WTC11 (cell line): ENCODE measurements at regions not wholly inside any gene's neighbourhood (a gene's known extent, or its start where the extent isn't known, plus 50 kb on each side); places are given as distances from the start of the nearest gene placed in this dataset.

Source experiments
- ATAC-seq: fragments of 200-7000 bp; cut with Tn5 transposase; 2 replicates; pipeline ENCODE4 v1.10.0; 2021; ENCODE audit warnings: mild to moderate bottlenecking, moderate library complexity
- CTCF ChIA-PET: fragments of 300-600 bp; sonication (Branson Sonifier 250); formaldehyde crosslinking; loops from one replicate; lab custom pipeline; 2021; ENCODE audit warnings: antibody characterized with exemption; lab: Charles Lee
- POLR2A ChIA-PET: fragments of 350-600 bp; sonication (Branson Sonifier 250); formaldehyde crosslinking; loops from one replicate; lab custom pipeline; 2021; ENCODE audit warnings: antibody characterized with exemption; lab: Charles Lee
- DNase-seq: peaks from one replicate; pipeline ENCODE4 v3.0.0; 2021; ENCODE audit warnings: low spot score
- H3K27ac Mint-ChIP-seq: 2 replicates; pipeline ENCODE4 v1.8.0; 2021; ENCODE audit warnings: mixed read lengths
- H3K27me3 Mint-ChIP-seq: 2 replicates; pipeline ENCODE4 v1.8.0; 2021; ENCODE audit warnings: low read depth, mild to moderate bottlenecking, moderate library complexity, mixed read lengths
- H3K36me3 Mint-ChIP-seq: 2 replicates; pipeline ENCODE4 v1.8.0; 2021; ENCODE audit warnings: mixed read lengths
- H3K4me1 Mint-ChIP-seq: 2 replicates; pipeline ENCODE4 v1.8.0; 2022; ENCODE audit warnings: mixed read lengths
- H3K4me3 Mint-ChIP-seq: 2 replicates; pipeline ENCODE4 v1.8.0; 2021; ENCODE audit warnings: mild to moderate bottlenecking, moderate library complexity, mixed read lengths
- H3K9me3 Mint-ChIP-seq: 2 replicates; pipeline ENCODE4 v1.8.0; 2021; ENCODE audit warnings: mixed read lengths
- ATF2 ChIP-seq: sonication (generic); formaldehyde crosslinking; IDR thresholded peaks from 2 replicates; pipeline ENCODE4 v1.8.1; 2022; ENCODE audit warnings: low read depth, missing genetic modification reagents, borderline replicate concordance
- ATF3 ChIP-seq: sonication (generic); formaldehyde crosslinking; conservative IDR thresholded peaks from 2 replicates; pipeline ENCODE4 v1.8.1; 2022; ENCODE audit warnings: mild to moderate bottlenecking, missing genetic modification reagents
- CTCF ChIP-seq: fragments of 200-600 bp; IDR thresholded peaks from 2 replicates; pipeline ENCODE4 v1.8.0; 2022; ENCODE audit warnings: antibody characterized with exemption
- E2F5 ChIP-seq: sonication (generic); formaldehyde crosslinking; IDR thresholded peaks from 2 replicates; pipeline ENCODE4 v1.8.1; 2022; ENCODE audit warnings: mild to moderate bottlenecking, moderate library complexity, missing genetic modification reagents
- ELF4 ChIP-seq: sonication (generic); formaldehyde crosslinking; IDR thresholded peaks from 2 replicates; pipeline ENCODE4 v1.8.1; 2022; ENCODE audit warnings: low read depth, mild to moderate bottlenecking, moderate library complexity, missing genetic modification reagents
- ETV6 ChIP-seq: sonication (generic); formaldehyde crosslinking; IDR thresholded peaks from 2 replicates; pipeline ENCODE4 v1.8.1; 2022; ENCODE audit warnings: mild to moderate bottlenecking, missing genetic modification reagents
- FOXJ3 ChIP-seq: sonication (generic); formaldehyde crosslinking; IDR thresholded peaks from 2 replicates; pipeline ENCODE4 v1.9.0; 2021; ENCODE audit warnings: missing genetic modification reagents, mild to moderate bottlenecking, borderline replicate concordance
- FOXK1 ChIP-seq: sonication (generic); formaldehyde crosslinking; IDR thresholded peaks from 2 replicates; pipeline ENCODE4 v1.8.0; 2022; ENCODE audit warnings: mild to moderate bottlenecking, moderate library complexity, missing genetic modification reagents
- FOXP4 ChIP-seq: sonication (generic); formaldehyde crosslinking; IDR thresholded peaks from 2 replicates; pipeline ENCODE4 v1.8.0; 2022; ENCODE audit warnings: mild to moderate bottlenecking, missing genetic modification reagents
- HMGXB4 ChIP-seq: sonication (generic); formaldehyde crosslinking; IDR thresholded peaks from 2 replicates; pipeline ENCODE4 v1.8.1; 2023; ENCODE audit warnings: mild to moderate bottlenecking, moderate library complexity, missing genetic modification reagents
- IRF1 ChIP-seq: sonication (generic); formaldehyde crosslinking; IDR thresholded peaks from 2 replicates; pipeline ENCODE4 v1.8.0; 2023; ENCODE audit warnings: missing genetic modification reagents
- IRF2 ChIP-seq: sonication (generic); formaldehyde crosslinking; IDR thresholded peaks from 2 replicates; pipeline ENCODE4 v1.8.0; 2022; ENCODE audit warnings: low read depth, missing genetic modification reagents, borderline replicate concordance
- KAT7 ChIP-seq: sonication (generic); formaldehyde crosslinking; IDR thresholded peaks from 2 replicates; pipeline ENCODE4 v1.8.1; 2023; ENCODE audit warnings: missing genetic modification reagents, mild to moderate bottlenecking, borderline replicate concordance
- MAX ChIP-seq: sonication (generic); formaldehyde crosslinking; IDR thresholded peaks from 2 replicates; pipeline ENCODE4 v1.8.0; 2022; ENCODE audit warnings: mild to moderate bottlenecking, missing genetic modification reagents
- NR1H2 ChIP-seq: sonication (generic); formaldehyde crosslinking; IDR thresholded peaks from 2 replicates; pipeline ENCODE4 v1.9.0; 2021; ENCODE audit warnings: mild to moderate bottlenecking, moderate library complexity, missing genetic modification reagents
- NR2C2 ChIP-seq: sonication (generic); formaldehyde crosslinking; IDR thresholded peaks from 2 replicates; pipeline ENCODE4 v1.8.0; 2022; ENCODE audit warnings: mild to moderate bottlenecking, missing genetic modification reagents
- STAT6 ChIP-seq: sonication (generic); formaldehyde crosslinking; conservative IDR thresholded peaks from 2 replicates; pipeline ENCODE4 v1.8.1; 2023; ENCODE audit warnings: mild to moderate bottlenecking, low read depth, missing genetic modification reagents, moderate library complexity
- TP53 ChIP-seq: sonication (generic); formaldehyde crosslinking; IDR thresholded peaks from 2 replicates; pipeline ENCODE4 v1.8.1; 2023; ENCODE audit warnings: mild to moderate bottlenecking, missing genetic modification reagents
- USF1 ChIP-seq: sonication (generic); formaldehyde crosslinking; IDR thresholded peaks from 2 replicates; pipeline ENCODE4 v1.8.0; 2022; ENCODE audit warnings: mild to moderate bottlenecking, missing genetic modification reagents

GRCh38 chr6:8783191-8783590 lies 347.8 kb upstream of the SLC35B3 start (continued):
- TF ChIP-seq STAT6 (CRISPR knock-in tag) (no peak), E2F5 (CRISPR knock-in tag) (no peak), ATF2 (CRISPR knock-in tag) (no peak), IRF2 (CRISPR knock-in tag) (no peak), NR1H2 (no peak), USF1 (no peak), NR2C2 (CRISPR knock-in tag) (no peak), FOXK1 (CRISPR knock-in tag) (no peak), TP53 (no peak), ATF3 (no peak), FOXJ3 (CRISPR knock-in tag) (no peak)

GRCh38 chr6:8780653-8781052 lies 345.3 kb upstream of the SLC35B3 start:
- Mint-ChIP-seq H3K9me3 (peaks cover 5% of the 10 kb centered on the region), H3K36me3 (no peaks in the 10 kb centered on the region), H3K27ac (no peak overlapping the region), H3K4me3 (no peak overlapping the region), H3K27me3 (no peaks in the 10 kb centered on the region), H3K4me1 (peaks cover 10% of the 10 kb centered on the region)
- ATAC-seq = no peak
- DNase-seq = no peak
- CTCF ChIA-PET = no interaction called here
- POLR2A ChIA-PET = no interaction called here
- TF ChIP-seq FOXK1 (CRISPR knock-in tag) = no peak
- TF ChIP-seq FOXP4 (CRISPR knock-in tag) = no peak
- TF ChIP-seq ETV6 (CRISPR knock-in tag) = no peak
- no peak for TF ChIP-seq CTCF
- TF ChIP-seq KAT7 (CRISPR knock-in tag) = no peak
- TF ChIP-seq ATF2 (CRISPR knock-in tag) = no peak
- TF ChIP-seq ELF4 (CRISPR knock-in tag) = no peak
- no peak for TF ChIP-seq MAX (CRISPR knock-in tag)
- no peak for TF ChIP-seq HMGXB4
- no peak for TF ChIP-seq IRF1 (CRISPR knock-in tag)
